Karpas-422 (cell line): ENCODE measurements at regions not wholly inside any gene's neighbourhood (a gene's known extent, or its start where the extent isn't known, plus 50 kb on each side); places are given as distances from the start of the nearest gene placed in this dataset.

Experiments used
- DNase-seq: peaks from one replicate; pipeline ENCODE4 v3.0.0-alpha.2; 2015
- H2AFZ ChIP-seq: fragments of 200-600 bp; sonication (generic); 2 replicates; pipeline ENCODE4 v1.6.1; 2014; ENCODE audit warnings: antibody characterized with exemption, low read length, mixed read lengths
- H3K27ac ChIP-seq: fragments of 200-600 bp; sonication (generic); 2 replicates; pipeline ENCODE4 v1.5.1; 2014; ENCODE audit warnings: mild to moderate bottlenecking, low read length, moderate library complexity
- H3K27me3 ChIP-seq: fragments of 200-600 bp; sonication (generic); 2 replicates; pipeline ENCODE4 v1.6.1; 2014; ENCODE audit warnings: low read length, mixed read lengths
- H3K36me3 ChIP-seq: fragments of 200-600 bp; sonication (generic); 2 replicates; pipeline ENCODE4 v1.6.1; 2014; ENCODE audit warnings: low read length, mixed read lengths; ENCODE audit not compliant: insufficient read depth
- H3K4me1 ChIP-seq: fragments of 200-600 bp; sonication (generic); 2 replicates; pipeline ENCODE4 v1.6.1; 2014; ENCODE audit warnings: mild to moderate bottlenecking, low read length, mixed read lengths
- H3K4me2 ChIP-seq: fragments of 200-600 bp; sonication (generic); 2 replicates; pipeline ENCODE4 v1.6.1; 2014; ENCODE audit warnings: low read length, low read depth, mild to moderate bottlenecking; ENCODE audit not compliant: poor library complexity, severe bottlenecking
- H3K4me3 ChIP-seq: fragments of 200-600 bp; sonication (generic); 2 replicates; pipeline ENCODE4 v1.5.1; 2014; ENCODE audit warnings: mild to moderate bottlenecking, antibody characterized with exemption, low read length, mixed read lengths
- H3K79me2 ChIP-seq: fragments of 200-600 bp; sonication (generic); 2 replicates; pipeline ENCODE4 v1.6.1; 2014; ENCODE audit warnings: mild to moderate bottlenecking, low read length, mixed read lengths
- H3K9ac ChIP-seq: fragments of 200-600 bp; sonication (generic); 2 replicates; pipeline ENCODE4 v1.6.0; 2014; ENCODE audit warnings: low read length
- H3K9me2 ChIP-seq: fragments of 200-600 bp; sonication (generic), shearing (Covaris generic); replicated peaks from 2 replicates; pipeline ENCODE4 v1.6.0; 2014; ENCODE audit warnings: mild to moderate bottlenecking, low read length, moderate library complexity; ENCODE audit not compliant: insufficient read depth
- H3K9me3 ChIP-seq: fragments of 300-700, 200-600 bp; sonication (generic); 2 replicates; pipeline ENCODE4 v1.6.1; 2014; ENCODE audit warnings: low read length, mixed read lengths
- H4K20me1 ChIP-seq: fragments of 200-600 bp; sonication (generic); 2 replicates; pipeline ENCODE4 v1.6.1; 2014; ENCODE audit warnings: mild to moderate bottlenecking, antibody characterized with exemption, low read length, low read depth; ENCODE audit not compliant: insufficient read depth

DNA sequence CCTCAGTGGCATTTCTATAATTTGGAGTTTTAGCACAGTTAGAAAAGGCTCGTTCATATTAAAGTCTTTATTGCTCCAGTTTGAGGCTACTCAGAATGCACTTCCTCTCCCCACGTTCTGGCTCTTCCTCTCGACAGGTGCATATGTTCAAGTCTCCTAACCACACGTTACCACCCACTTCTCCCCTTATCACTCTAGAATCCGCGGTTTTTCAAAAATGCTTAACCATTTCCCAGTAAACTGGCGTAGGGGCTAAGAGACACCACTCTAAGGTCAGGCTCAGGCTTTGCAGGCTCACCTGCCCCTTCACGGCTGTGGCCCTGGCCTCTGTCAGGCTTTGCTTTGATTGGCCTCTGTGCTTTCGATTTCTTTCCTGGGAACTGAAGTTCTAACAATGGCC lies 383.6 kb downstream of the GLRX3 start:
- Histone ChIP-seq H3K9me2 (no peaks in the 10 kb centered on the region), H3K27me3 (no peaks in the 10 kb centered on the region), H3K9me3 (no peaks in the 10 kb centered on the region), H2AFZ (no peak overlapping the region), H3K27ac (no peak overlapping the region), H3K4me3 (no peak overlapping the region), H3K4me2 (no peak overlapping the region), H4K20me1 (no peaks in the 10 kb centered on the region), H3K79me2 (no peaks in the 10 kb centered on the region), H3K36me3 (no peaks in the 10 kb centered on the region), H3K9ac (no peak overlapping the region), H3K4me1 (no peaks in the 10 kb centered on the region)
- no peak for DNase-seq

GRCh38 chr10:130531312-130531711 lies 395.1 kb downstream of the GLRX3 start:
- no peaks in the 10 kb centered on the region for H3K4me1 ChIP-seq
- no peaks in the 10 kb centered on the region for H3K27me3 ChIP-seq
- no peak overlapping the region for H2AFZ ChIP-seq
- H3K36me3 ChIP-seq, result no peaks in the 10 kb centered on the region
- H3K4me2 ChIP-seq, result no peak overlapping the region
- no peaks in the 10 kb centered on the region for H3K9me3 ChIP-seq
- no peaks in the 10 kb centered on the region for H3K79me2 ChIP-seq
- no peak overlapping the region for H3K9ac ChIP-seq
- no peak overlapping the region for H3K27ac ChIP-seq
- no peaks in the 10 kb centered on the region for H3K9me2 ChIP-seq
- H3K4me3 ChIP-seq, result no peak overlapping the region
- H4K20me1 ChIP-seq, result no peaks in the 10 kb centered on the region
- no peak for DNase-seq

DNA sequence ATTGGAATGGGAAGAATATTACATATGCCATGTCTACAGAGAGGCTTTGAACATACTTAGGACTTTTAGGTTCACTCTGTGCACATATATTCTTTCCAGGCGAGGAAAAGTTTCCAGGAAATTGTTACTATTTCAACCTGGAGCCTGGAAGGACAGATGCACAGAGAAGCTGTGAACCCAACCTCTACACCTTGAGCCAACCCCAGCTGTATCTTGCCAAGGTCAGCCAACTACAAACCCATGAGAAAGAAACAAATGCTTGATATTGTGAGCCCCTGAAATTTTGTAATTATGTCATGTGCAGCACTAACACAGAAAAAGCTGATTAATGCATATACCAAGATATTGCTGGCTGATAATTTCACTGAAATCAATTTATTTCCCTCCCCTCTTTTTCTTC lies 404.9 kb downstream of the GLRX3 start:
- Histone ChIP-seq H3K9me3 (no peaks in the 10 kb centered on the region), H3K4me2 (no peak overlapping the region), H3K79me2 (no peaks in the 10 kb centered on the region), H3K27me3 (no peaks in the 10 kb centered on the region), H3K9ac (no peak overlapping the region), H3K36me3 (no peaks in the 10 kb centered on the region), H3K4me3 (no peak overlapping the region), H3K9me2 (no peaks in the 10 kb centered on the region), H3K27ac (no peak overlapping the region), H3K4me1 (no peaks in the 10 kb centered on the region), H2AFZ (no peak overlapping the region), H4K20me1 (no peaks in the 10 kb centered on the region)
- DNase-seq, result no peak

DNA sequence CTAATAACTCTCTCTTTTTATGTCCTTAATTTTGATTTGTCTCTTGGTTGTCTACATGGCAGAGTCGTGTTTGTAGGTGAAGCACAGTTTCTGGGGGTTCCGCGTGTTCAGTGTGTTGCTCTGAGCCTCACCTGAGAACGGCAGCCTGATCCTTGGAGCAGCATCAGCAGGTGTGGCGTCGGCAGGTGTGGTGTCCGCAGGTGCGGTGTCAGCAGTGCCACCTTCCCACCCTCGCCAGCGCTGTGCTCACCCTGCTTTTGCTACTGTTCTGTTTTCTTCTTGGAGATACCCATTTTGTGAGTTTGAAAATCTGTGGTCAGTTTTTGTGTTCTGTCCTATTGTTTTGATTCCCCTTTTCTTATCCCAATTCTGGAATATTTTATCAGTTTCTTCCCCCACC lies 406.6 kb downstream of the GLRX3 start:
- Histone ChIP-seq H3K36me3 (no peaks in the 10 kb centered on the region), H3K27ac (no peak overlapping the region), H3K27me3 (no peaks in the 10 kb centered on the region), H3K79me2 (no peaks in the 10 kb centered on the region), H3K9me2 (no peaks in the 10 kb centered on the region), H3K4me3 (no peak overlapping the region), H3K4me1 (no peaks in the 10 kb centered on the region), H3K4me2 (no peak overlapping the region), H2AFZ (no peak overlapping the region), H4K20me1 (no peaks in the 10 kb centered on the region), H3K9me3 (no peaks in the 10 kb centered on the region), H3K9ac (no peak overlapping the region)
- no peak for DNase-seq

GRCh38 chr10:130543794-130544193 lies 407.6 kb downstream of the GLRX3 start:
- Histone ChIP-seq H3K4me1 (no peaks in the 10 kb centered on the region), H3K9me2 (no peaks in the 10 kb centered on the region), H3K9me3 (no peaks in the 10 kb centered on the region), H3K4me3 (no peak overlapping the region), H3K79me2 (no peaks in the 10 kb centered on the region), H3K4me2 (no peak overlapping the region), H3K36me3 (no peaks in the 10 kb centered on the region), H2AFZ (no peak overlapping the region), H4K20me1 (no peaks in the 10 kb centered on the region), H3K9ac (no peak overlapping the region), H3K27me3 (no peaks in the 10 kb centered on the region), H3K27ac (no peak overlapping the region)
- DNase-seq, result no peak

DNA sequence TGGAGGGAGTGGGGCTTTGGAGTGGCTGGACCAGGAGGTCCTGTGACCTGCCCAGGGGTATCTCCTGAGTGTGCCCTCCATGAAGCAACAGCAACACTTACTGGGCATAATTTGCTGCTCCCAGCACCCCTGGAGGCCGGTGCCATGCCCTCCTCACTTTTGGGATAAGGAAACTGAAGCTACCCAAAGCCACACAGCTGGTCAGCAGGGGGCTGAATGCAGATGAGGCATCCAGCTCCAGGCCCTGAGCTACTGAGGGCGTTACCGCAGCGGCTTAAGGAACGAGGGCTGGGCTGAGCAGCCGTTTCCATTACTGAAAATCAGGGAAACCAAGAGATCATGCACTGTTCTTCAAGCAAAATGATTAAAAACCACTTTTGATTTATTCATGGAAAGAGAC lies 408.9 kb downstream of the GLRX3 start:
- Histone ChIP-seq H3K4me3 (no peak overlapping the region), H3K9me3 (no peaks in the 10 kb centered on the region), H3K27ac (no peak overlapping the region), H3K4me1 (no peaks in the 10 kb centered on the region), H3K4me2 (no peak overlapping the region), H3K36me3 (no peaks in the 10 kb centered on the region), H4K20me1 (no peaks in the 10 kb centered on the region), H3K27me3 (no peaks in the 10 kb centered on the region), H3K9ac (no peak overlapping the region), H3K9me2 (no peaks in the 10 kb centered on the region), H2AFZ (no peak overlapping the region), H3K79me2 (no peaks in the 10 kb centered on the region)
- DNase-seq, result no peak

DNA sequence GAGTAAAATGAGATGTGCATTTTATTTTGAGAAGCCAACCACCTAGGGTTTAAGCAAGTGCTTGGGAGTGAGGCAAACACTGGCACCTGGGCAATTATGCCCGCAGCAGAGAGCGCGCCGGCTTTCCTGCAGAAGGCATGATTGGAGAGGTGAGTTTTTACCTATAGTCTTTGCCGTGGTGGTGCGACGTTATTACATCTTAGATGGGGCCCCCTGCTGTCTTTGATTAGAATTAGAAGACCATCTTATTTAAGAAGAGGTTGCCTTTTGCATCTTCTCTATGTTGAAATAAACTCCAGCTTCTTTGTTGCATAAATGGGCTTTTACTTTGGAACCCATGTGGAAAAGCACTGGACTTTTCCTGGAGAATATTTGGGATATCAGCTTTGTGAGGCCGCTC lies 409.5 kb downstream of the GLRX3 start:
- no peaks in the 10 kb centered on the region for H3K9me2 ChIP-seq
- H3K4me3 ChIP-seq, result no peak overlapping the region
- no peak overlapping the region for H2AFZ ChIP-seq
- H4K20me1 ChIP-seq, result no peaks in the 10 kb centered on the region
- no peak overlapping the region for H3K4me2 ChIP-seq
- no peaks in the 10 kb centered on the region for H3K27me3 ChIP-seq
- no peaks in the 10 kb centered on the region for H3K79me2 ChIP-seq
- H3K9ac ChIP-seq, result no peak overlapping the region
- H3K4me1 ChIP-seq, result no peaks in the 10 kb centered on the region
- DNase-seq, result peak; percentile 50
- H3K9me3 ChIP-seq, result no peaks in the 10 kb centered on the region
- no peaks in the 10 kb centered on the region for H3K36me3 ChIP-seq
- H3K27ac ChIP-seq, result no peak overlapping the region

DNA sequence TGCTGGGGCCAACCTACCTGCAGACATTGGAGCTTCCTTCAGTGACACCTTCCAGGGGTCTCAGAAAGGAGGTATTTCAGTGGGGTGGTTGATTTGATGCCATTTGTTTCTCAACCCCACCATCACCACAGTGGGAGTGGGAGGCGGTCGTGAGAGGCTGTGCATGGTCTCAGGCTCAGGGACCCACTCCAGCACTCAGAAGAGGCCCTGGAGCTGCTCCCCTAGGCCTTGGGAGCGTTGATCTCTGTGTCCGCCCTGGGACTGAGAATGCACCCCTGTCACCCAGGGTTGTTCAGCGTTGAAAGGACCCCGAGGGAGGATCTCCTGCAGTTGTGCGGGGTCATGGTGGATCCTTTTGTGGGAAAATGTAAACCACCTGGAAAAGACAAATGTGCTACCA lies 410.6 kb downstream of the GLRX3 start:
- Histone ChIP-seq H3K9me3 (no peaks in the 10 kb centered on the region), H3K4me3 (no peak overlapping the region), H3K27ac (no peak overlapping the region), H2AFZ (no peak overlapping the region), H4K20me1 (no peaks in the 10 kb centered on the region), H3K9me2 (no peaks in the 10 kb centered on the region), H3K79me2 (no peaks in the 10 kb centered on the region), H3K36me3 (no peaks in the 10 kb centered on the region), H3K27me3 (no peaks in the 10 kb centered on the region), H3K4me2 (no peak overlapping the region), H3K4me1 (no peaks in the 10 kb centered on the region), H3K9ac (no peak overlapping the region)
- DNase-seq, result no peak

DNA sequence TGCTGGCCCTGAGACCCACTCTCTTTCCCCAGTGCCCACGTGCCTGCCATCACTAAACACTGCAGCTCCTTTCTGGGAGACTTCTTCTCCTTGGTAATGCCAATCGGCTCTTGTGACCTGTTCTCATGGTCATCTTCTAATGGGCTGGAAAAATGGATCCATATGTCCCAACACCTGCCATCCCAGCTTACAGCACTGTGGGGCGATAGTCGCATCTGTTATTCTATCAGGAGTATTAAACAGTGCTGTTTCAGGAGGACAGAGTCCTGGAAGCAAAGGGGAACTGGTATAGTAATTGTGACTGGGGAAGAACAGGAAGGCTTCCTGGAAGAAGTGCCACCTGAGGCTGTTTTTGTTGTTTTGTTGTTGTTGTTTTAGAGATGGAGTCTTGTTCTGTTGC lies 411.2 kb downstream of the GLRX3 start:
- H3K79me2 ChIP-seq, result no peaks in the 10 kb centered on the region
- H3K27ac ChIP-seq, result no peak overlapping the region
- H3K4me3 ChIP-seq, result no peak overlapping the region
- DNase-seq, result no peak
- no peaks in the 10 kb centered on the region for H4K20me1 ChIP-seq
- no peaks in the 10 kb centered on the region for H3K27me3 ChIP-seq
- no peak overlapping the region for H3K9ac ChIP-seq
- no peak overlapping the region for H2AFZ ChIP-seq
- H3K36me3 ChIP-seq, result no peaks in the 10 kb centered on the region
- H3K9me3 ChIP-seq, result no peaks in the 10 kb centered on the region
- H3K9me2 ChIP-seq, result no peaks in the 10 kb centered on the region
- no peak overlapping the region for H3K4me2 ChIP-seq
- no peaks in the 10 kb centered on the region for H3K4me1 ChIP-seq
